Activated naive CD4-positive, alpha-beta T cell treated with anti-CD3 and anti-CD28 coated beads, Interleukin-2, amount 10 ng/mL, durations not matched to agents 7 days and 5 days (primary cell): ENCODE measurements at regions not wholly inside any gene's neighbourhood (a gene's known extent, or its start where the extent isn't known, plus 50 kb on each side); places are given as distances from the start of the nearest gene placed in this dataset.

Experiments
- CTCF ChIA-PET: fragments of 350-600 bp; sonication (Branson Sonifier 250); formaldehyde crosslinking; loops from one replicate; lab custom pipeline; 2021; ENCODE audit warnings: antibody characterized with exemption; lab: Charles Lee
- DNase-seq: peaks from one replicate; pipeline ENCODE4 v3.0.0-alpha.2; 2020
- H3K27ac Mint-ChIP-seq: one replicate; pipeline ENCODE4 v1.8.0; 2021; ENCODE audit warnings: mild to moderate bottlenecking, moderate library complexity, mixed read lengths
- H3K27me3 Mint-ChIP-seq: one replicate; pipeline ENCODE4 v1.8.0; 2021; ENCODE audit warnings: mild to moderate bottlenecking, mixed read lengths
- H3K36me3 Mint-ChIP-seq: one replicate; pipeline ENCODE4 v1.8.0; 2021; ENCODE audit warnings: mixed read lengths
- H3K4me1 Mint-ChIP-seq: one replicate; pipeline ENCODE4 v1.8.0; 2021; ENCODE audit warnings: mixed read lengths
- H3K4me3 Mint-ChIP-seq: one replicate; pipeline ENCODE4 v1.8.0; 2021; ENCODE audit warnings: mild to moderate bottlenecking, moderate library complexity, mixed read lengths
- H3K9me3 Mint-ChIP-seq: one replicate; pipeline ENCODE4 v1.8.0; 2021; ENCODE audit warnings: mixed read lengths

DNA sequence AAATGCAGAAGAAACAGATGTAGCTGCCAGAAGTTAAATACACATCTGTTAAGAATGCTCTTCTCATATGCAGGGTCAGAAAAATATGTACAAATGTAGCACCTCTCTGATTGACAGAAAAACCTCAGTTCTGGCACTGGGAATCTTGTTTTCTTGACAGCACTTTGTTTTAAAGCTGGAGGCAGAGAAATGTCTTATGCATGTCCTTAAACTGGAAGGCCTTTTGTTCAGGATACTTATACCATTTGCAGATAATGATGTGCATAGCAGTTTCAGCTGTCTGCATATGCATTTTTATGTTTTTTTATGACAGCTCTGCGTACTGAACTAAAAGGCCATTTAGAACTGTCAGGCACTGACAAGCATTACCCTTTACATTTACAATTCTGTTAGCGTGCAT lies 567.9 kb downstream of the EBF1 start:
- H3K4me3 Mint-ChIP-seq = no peak overlapping the region
- no peaks in the 10 kb centered on the region for H3K36me3 Mint-ChIP-seq
- H3K27ac Mint-ChIP-seq = no peak overlapping the region
- H3K9me3 Mint-ChIP-seq = no peaks in the 10 kb centered on the region
- CTCF ChIA-PET = interaction anchor here (0.7 kb wide), 1 partner anchor 1397 kb away, joined by 3 read pairs; no protein-coding TSS in a partner anchor
- DNase-seq = no peak
- no peaks in the 10 kb centered on the region for H3K4me1 Mint-ChIP-seq
- no peaks in the 10 kb centered on the region for H3K27me3 Mint-ChIP-seq

DNA sequence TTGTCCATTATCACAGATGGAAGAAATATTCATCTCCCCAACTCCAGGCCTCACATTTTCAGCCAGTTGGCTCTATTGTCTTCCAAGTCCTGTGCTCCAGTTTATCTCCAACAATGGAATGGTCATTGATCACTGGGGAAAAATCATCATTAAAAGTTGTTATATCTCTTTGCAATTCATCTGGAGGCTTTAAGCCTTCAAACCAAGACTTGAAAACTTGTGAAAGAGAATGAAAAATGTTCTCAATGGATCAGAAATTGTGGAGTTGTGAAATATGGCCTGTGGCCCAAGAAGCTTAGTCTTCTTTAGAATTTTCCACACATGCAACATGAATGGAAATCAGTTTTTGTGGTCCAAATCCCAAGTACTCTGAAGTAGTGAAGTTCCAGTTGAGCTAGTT lies 569.6 kb downstream of the EBF1 start:
- Mint-ChIP-seq H3K27ac (no peak overlapping the region), H3K36me3 (no peaks in the 10 kb centered on the region), H3K4me3 (no peak overlapping the region), H3K27me3 (no peaks in the 10 kb centered on the region), H3K4me1 (no peaks in the 10 kb centered on the region), H3K9me3 (no peaks in the 10 kb centered on the region)
- CTCF ChIA-PET = no interaction called here
- no peak for DNase-seq

DNA sequence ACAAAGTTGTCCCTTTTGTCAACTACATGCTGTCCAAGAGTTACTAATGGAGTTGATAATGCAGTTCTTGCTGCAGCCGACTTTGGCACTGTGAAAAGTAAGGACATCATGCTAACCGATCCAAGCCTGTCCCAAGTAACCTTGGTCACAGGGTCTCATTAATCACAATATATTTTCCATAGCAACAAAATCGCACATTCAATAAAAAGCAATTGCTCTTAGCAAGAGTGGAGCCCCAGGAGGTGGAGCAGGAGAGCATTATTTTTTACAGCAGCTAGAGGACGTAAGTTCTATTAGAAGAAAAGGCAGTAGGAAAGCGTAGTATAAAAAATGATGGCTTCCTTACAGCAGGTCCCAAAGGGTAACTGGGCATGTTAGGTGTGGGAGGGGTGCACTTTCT lies 570.3 kb downstream of the EBF1 start:
- Mint-ChIP-seq H3K27me3 (no peaks in the 10 kb centered on the region), H3K36me3 (no peaks in the 10 kb centered on the region)

DNA sequence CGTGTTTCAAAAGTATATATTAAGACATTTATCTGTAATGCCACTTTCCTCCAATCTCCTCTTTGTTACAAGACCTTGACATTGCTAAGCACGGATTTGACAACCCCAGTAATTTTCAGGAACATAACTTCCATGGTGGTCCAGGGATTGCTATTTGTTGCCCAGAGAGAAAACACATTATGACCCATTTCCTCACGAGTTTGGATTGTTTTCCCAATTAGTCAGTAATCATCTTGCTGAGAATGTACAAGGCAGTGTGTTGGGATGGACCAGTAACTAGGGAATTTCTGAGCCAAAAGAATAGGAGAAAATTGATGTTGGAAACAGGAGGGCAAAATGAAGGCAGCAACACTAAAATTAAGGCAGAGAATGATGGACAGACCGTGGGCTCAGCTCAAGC lies 574.1 kb downstream of the EBF1 start:
- Mint-ChIP-seq H3K4me1 (no peaks in the 10 kb centered on the region), H3K27me3 (no peaks in the 10 kb centered on the region), H3K36me3 (no peaks in the 10 kb centered on the region), H3K27ac (no peak overlapping the region), H3K4me3 (no peak overlapping the region), H3K9me3 (no peaks in the 10 kb centered on the region)
- DNase-seq = no peak
- CTCF ChIA-PET = no interaction called here

More for the DNA sequence above, 570.3 kb downstream of the EBF1 start:
- Mint-ChIP-seq H3K27ac (no peak overlapping the region), H3K9me3 (no peaks in the 10 kb centered on the region), H3K4me1 (no peaks in the 10 kb centered on the region), H3K4me3 (no peak overlapping the region)
- CTCF ChIA-PET = no interaction called here
- no peak for DNase-seq

DNA sequence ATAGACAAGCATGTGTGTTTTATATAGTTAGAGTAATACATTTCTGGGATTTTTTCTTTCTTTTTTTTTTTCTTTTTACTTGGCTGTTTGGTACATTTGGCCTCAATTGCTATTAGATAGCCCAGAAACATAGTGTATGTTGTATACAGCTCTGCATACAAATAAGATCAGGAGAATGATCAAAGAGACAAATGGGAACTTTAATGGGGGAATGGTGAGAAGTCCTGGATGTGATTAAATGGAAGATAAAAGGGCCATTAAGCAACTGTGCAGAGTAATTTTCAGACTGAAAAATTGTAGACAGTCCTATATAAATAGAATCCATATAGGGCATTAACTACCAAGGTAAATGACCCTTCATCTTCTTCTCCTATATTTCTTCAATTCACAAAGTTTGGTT lies 575.6 kb downstream of the EBF1 start:
- Mint-ChIP-seq H3K4me1 (no peaks in the 10 kb centered on the region), H3K27me3 (no peaks in the 10 kb centered on the region), H3K36me3 (no peaks in the 10 kb centered on the region), H3K27ac (no peak overlapping the region), H3K4me3 (no peak overlapping the region), H3K9me3 (no peaks in the 10 kb centered on the region)
- DNase-seq = no peak
- CTCF ChIA-PET = no interaction called here

DNA sequence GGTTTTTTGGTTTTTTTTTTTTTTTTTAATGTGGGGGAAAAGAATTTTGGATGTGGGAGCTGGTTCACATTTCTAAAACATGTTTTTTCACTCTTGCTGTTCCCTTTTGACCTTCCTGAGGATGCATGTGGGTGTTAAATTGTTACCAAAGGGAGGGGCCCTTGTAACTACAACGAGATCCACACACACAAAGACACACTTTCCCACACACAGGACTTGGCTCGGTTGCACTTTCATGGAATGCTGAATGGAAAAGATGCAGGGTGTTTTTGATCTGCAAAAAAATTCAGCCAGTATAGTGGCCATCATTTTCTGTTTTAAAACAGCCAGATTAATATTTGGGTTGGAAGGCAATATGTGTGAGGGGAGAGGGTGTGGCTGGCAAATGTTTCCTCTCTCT lies 576.9 kb downstream of the EBF1 start:
- Mint-ChIP-seq H3K4me3 (no peak overlapping the region), H3K27ac (no peak overlapping the region), H3K36me3 (no peaks in the 10 kb centered on the region), H3K9me3 (no peaks in the 10 kb centered on the region), H3K4me1 (no peaks in the 10 kb centered on the region), H3K27me3 (no peaks in the 10 kb centered on the region)
- DNase-seq = no peak
- CTCF ChIA-PET = no interaction called here

DNA sequence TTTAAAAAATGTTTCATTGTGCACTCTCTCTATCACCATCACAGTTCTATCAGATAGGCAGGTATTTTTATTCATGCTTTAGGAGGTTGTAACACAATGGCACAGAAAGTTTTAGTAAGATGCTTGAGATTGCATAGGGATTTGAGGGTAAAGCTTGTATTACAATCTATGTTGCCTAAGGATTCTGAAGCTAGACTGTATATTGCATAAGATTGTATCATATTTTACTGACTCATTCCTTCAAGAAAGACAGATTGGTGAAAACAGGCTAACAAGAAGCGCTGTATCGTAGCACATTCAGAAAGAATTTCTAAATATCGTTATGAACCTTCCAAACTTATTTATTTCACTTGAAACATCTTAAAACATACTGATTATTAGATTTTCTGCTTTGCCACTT lies 577.7 kb downstream of the EBF1 start:
- CTCF ChIA-PET = interaction anchor here (0.6 kb wide), 1 partner anchor 203 kb away, joined by 4 read pairs; no protein-coding TSS in a partner anchor

DNA sequence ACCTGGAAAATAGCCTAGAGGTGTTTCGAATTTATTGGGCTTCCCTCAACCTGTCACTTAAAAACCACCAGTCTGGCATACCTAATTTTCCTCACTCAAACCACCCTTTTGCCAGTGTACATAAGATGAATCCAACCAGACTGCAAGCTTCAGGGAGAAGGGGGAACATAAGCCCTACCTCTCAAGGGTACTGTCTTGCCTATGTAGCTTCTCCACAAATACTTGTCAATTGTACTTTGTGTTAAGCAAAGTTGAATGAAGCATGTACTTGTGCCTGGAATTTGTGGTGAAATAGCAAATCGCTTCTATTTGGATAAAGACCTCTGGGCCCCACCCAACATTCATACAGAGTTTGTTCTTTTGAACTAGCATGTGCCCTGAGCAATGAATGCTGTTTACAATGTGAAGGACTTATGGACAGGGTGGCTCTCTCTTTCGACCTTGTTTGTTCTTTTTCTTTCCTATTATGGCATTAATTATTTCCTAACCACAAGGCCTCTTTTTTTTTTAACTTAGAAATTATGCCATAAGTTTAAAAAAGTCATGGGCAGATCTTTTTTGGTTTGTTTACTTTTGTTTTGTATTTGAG lies 580.2 kb downstream of the EBF1 start:
- CTCF ChIA-PET = interaction anchor here (0.7 kb wide), 1 partner anchor 171 kb away, joined by 3 read pairs; no protein-coding TSS in a partner anchor
- no peaks in the 10 kb centered on the region for H3K36me3 Mint-ChIP-seq
- H3K27me3 Mint-ChIP-seq = no peaks in the 10 kb centered on the region
- no peaks in the 10 kb centered on the region for H3K9me3 Mint-ChIP-seq
- H3K4me1 Mint-ChIP-seq = peaks cover under 1% of the 10 kb centered on the region
- DNase-seq = no peak
- no peak overlapping the region for H3K27ac Mint-ChIP-seq
- H3K4me3 Mint-ChIP-seq = no peak overlapping the region

More for the DNA sequence above, 577.7 kb downstream of the EBF1 start:
- Mint-ChIP-seq H3K9me3 (no peaks in the 10 kb centered on the region), H3K4me3 (no peak overlapping the region), H3K4me1 (no peaks in the 10 kb centered on the region), H3K27ac (no peak overlapping the region), H3K36me3 (no peaks in the 10 kb centered on the region), H3K27me3 (no peaks in the 10 kb centered on the region)
- DNase-seq = no peak

DNA sequence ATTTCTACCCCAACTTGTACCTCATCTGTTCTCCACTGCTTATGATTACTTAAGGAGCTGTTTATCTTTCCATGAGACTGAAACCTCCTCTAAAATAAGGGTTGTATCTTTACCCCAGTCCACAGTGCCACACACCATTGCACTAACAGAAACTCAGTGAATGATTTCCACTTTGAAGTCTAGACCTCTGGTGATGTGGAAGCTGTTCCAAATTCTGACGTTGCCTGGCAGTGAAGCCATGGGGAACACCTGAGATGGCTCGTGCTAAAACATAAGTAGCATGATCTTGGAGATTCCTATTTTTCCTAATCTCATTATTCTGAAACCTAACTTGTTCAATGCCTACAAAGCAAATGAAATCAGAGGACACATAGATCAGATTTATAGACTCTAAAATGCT lies 583.2 kb downstream of the EBF1 start:
- no peaks in the 10 kb centered on the region for H3K27me3 Mint-ChIP-seq
- no peaks in the 10 kb centered on the region for H3K36me3 Mint-ChIP-seq
- H3K4me3 Mint-ChIP-seq = no peak overlapping the region
- peaks cover 21% of the 10 kb centered on the region for H3K4me1 Mint-ChIP-seq
- H3K27ac Mint-ChIP-seq = no peak overlapping the region
- no peaks in the 10 kb centered on the region for H3K9me3 Mint-ChIP-seq
- DNase-seq = no peak
- CTCF ChIA-PET = no interaction called here

DNA sequence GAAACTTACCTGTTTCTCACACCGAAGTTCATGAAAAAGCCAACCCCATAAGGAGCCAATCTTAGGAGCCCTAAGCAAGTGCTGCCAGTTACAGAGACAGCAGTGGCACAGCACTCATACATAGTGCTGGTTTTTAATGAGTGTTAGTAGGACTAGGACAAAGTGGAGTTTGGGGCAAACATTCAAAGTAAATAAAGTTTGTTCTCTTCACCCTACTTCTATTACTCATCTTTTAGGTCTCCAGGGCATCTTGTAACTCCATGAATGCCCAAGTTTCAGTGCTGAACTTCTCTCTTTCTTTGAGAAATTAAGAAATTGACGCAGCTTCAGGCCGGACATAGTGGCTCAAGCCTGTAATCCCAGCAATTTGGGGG lies 584.7 kb downstream of the EBF1 start:
- peaks cover 2% of the 10 kb centered on the region for H3K9me3 Mint-ChIP-seq
- CTCF ChIA-PET = no interaction called here
- DNase-seq = no peak
- peaks cover 25% of the 10 kb centered on the region for H3K4me1 Mint-ChIP-seq
- H3K27ac Mint-ChIP-seq = no peak overlapping the region
- H3K4me3 Mint-ChIP-seq = no peak overlapping the region
- no peaks in the 10 kb centered on the region for H3K27me3 Mint-ChIP-seq
- no peaks in the 10 kb centered on the region for H3K36me3 Mint-ChIP-seq

DNA sequence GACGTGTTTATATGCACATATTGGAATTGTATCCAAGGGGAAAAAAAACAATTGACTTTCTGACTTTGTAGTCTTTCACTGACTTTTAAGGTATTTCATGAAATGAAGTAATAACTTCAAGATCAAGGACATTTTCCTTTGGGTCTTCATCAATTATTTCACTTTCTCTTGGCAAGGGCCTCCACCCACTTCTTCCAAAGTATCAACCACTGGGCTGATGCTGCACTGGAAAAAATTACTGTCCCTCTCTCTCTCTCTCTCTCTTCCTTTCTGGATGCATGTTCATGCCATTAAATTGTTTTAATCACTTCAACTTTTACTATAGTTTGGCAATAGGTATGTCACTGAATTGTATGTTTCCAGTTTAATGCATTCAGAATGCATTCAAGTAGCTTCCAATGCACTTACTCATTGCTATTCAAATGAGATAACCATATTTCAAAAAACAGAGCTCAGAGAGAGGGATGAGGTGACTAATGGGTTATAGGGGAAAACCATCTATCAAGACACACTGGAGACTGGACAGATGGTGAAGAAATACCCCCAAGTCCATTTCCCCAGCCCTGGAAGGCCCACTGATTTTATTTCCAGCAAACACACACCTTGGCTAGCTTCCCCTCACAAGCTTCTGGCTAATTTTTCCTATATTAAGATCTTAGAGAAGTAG lies 585.3 kb downstream of the EBF1 start:
- Mint-ChIP-seq H3K9me3 (peaks cover 2% of the 10 kb centered on the region), H3K27ac (no peak overlapping the region)
- CTCF ChIA-PET = interaction anchor here (0.9 kb wide), 1 partner anchor 62 kb away, joined by 3 read pairs; no protein-coding TSS in a partner anchor

DNA sequence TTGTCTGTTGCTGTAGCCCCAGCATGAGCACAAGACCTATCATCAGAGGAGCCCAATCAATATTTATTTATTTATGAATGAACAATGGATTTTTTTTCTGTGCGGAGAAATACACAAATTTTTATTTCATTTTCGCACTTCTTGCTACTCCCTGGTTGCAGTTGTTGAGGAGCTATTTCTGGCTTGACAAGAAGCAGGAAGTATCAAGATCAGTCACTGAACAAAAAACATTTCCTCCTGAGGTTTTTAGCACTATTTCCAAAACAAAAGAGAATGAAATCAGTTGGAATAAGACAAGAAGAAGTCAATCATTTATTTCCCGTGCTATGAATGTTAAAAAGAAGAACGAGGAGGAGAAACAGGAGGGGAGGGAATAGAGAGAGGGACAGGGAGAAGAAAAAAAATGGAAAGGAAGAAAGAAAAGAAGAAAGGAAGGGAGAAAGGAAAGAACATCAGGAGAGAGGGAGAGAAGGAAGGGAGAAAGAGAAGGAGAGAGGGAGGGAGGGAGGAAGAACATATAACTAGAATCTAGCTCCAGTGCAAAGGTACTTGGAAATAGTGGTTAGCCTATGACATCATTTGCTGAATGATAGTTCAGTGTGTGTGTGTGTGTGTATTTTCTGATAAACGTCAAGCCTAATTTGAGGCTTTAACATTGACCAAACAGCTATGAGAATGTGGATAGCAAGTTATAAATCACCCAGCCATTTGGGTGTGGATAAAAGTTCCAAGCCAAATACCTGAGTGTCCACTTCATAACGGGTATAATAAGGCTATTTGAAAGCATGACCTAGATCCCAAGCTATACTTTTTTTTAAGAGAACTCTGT lies 586.0 kb downstream of the EBF1 start:
- Mint-ChIP-seq H3K9me3 (peaks cover 2% of the 10 kb centered on the region), H3K36me3 (no peaks in the 10 kb centered on the region), H3K4me3 (no peak overlapping the region), H3K4me1 (peaks cover 25% of the 10 kb centered on the region), H3K27ac (peak overlapping the region; percentile 72), H3K27me3 (no peaks in the 10 kb centered on the region)
- DNase-seq = no peak
- CTCF ChIA-PET = interaction anchor here (0.6 to 1.1 kb wide), 3 partner anchors 62 to 748 kb away, joined by 3 to 4 read pairs (median 3); no protein-coding TSS in a partner anchor

More for the DNA sequence above, 585.3 kb downstream of the EBF1 start:
- Mint-ChIP-seq H3K27me3 (no peaks in the 10 kb centered on the region), H3K4me3 (no peak overlapping the region), H3K36me3 (no peaks in the 10 kb centered on the region), H3K4me1 (peaks cover 25% of the 10 kb centered on the region)
- DNase-seq = no peak

DNA sequence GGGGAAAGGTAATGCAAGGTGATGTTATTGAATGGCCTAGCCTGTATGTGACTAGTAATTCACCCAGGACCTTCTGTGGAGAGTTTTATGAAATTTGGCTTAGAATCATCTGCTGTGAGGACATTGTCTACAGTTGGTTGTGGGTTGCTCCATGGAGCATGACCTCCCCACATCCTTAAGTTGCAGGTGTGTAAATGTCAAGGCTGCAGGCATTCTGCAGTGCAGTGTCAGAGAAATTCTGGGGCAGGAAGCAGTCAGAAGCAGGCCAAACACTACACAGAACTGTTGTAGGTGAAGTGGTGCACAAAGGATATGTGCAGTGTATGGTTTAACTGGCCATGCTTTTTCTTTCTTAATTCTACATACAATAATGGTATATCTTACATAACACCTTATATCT lies 588.3 kb downstream of the EBF1 start:
- peaks cover 2% of the 10 kb centered on the region for H3K9me3 Mint-ChIP-seq
- H3K4me3 Mint-ChIP-seq = no peak overlapping the region
- CTCF ChIA-PET = no interaction called here
- H3K27me3 Mint-ChIP-seq = no peaks in the 10 kb centered on the region
- H3K4me1 Mint-ChIP-seq = peaks cover 25% of the 10 kb centered on the region
- H3K27ac Mint-ChIP-seq = no peak overlapping the region
- DNase-seq = no peak
- no peaks in the 10 kb centered on the region for H3K36me3 Mint-ChIP-seq

DNA sequence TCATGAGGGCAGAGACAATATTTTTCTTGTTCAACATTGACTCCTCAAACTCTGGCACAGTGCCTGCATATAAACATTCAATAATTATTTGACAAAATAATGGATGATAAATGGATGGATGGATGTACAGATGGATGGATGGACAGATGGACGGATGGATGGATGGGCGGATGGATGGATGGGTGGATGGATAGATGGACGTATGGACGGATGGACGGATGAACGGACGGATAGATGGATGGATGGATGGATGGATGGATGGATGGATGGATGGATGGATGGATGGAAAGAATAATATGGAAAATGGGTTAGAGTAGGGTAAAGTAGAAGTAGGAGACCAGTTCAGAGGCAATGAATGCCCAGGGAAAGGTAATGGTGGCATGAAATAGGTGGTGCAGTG lies 589.2 kb downstream of the EBF1 start:
- Mint-ChIP-seq H3K9me3 (peaks cover 8% of the 10 kb centered on the region), H3K27ac (no peak overlapping the region), H3K27me3 (no peaks in the 10 kb centered on the region), H3K4me1 (peaks cover 25% of the 10 kb centered on the region), H3K36me3 (no peaks in the 10 kb centered on the region), H3K4me3 (no peak overlapping the region)
- CTCF ChIA-PET = no interaction called here
- DNase-seq = no peak
